HG03432 (cell line): ENCODE measurements at regions not wholly inside any gene's neighbourhood (a gene's known extent, or its start where the extent isn't known, plus 50 kb on each side); places are given as distances from the start of the nearest gene placed in this dataset.
A peak's percentile ranks its signal among the peaks of the same experiment; 100 is the strongest.
"Not testable (repeated sequence)": the region's sequence is repeated elsewhere in the genome, so short reads cannot be mapped to it uniquely, and the experiment has no call there.

Experiments
- ATAC-seq: cut with Tn5 transposase; IDR thresholded peaks from one replicate; pipeline ENCODE4 v1.9.1; 2021; ENCODE audit warnings: mild to moderate bottlenecking, moderate library complexity; ENCODE audit not compliant: unreplicated experiment

DNA sequence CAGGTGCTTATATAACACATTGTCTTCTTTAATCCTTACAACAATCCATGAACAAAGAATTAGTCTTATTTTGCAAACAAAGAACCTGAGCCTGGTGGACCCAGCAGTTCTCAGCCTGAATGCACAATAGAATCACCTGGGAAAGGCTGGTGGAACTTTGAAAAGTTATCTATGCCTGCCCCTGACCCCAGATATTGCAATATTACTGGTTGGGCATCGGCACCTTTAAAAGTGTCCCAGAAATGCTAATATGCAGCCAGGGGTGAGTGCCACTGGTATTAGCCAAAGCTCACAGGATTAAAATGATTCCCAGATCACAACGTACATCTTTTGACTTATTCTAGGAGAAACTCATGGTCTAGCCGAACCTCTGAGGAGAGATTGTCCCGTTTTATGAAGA is 268.8 kb downstream of the KLF5 start:
- no peak for ATAC-seq

DNA sequence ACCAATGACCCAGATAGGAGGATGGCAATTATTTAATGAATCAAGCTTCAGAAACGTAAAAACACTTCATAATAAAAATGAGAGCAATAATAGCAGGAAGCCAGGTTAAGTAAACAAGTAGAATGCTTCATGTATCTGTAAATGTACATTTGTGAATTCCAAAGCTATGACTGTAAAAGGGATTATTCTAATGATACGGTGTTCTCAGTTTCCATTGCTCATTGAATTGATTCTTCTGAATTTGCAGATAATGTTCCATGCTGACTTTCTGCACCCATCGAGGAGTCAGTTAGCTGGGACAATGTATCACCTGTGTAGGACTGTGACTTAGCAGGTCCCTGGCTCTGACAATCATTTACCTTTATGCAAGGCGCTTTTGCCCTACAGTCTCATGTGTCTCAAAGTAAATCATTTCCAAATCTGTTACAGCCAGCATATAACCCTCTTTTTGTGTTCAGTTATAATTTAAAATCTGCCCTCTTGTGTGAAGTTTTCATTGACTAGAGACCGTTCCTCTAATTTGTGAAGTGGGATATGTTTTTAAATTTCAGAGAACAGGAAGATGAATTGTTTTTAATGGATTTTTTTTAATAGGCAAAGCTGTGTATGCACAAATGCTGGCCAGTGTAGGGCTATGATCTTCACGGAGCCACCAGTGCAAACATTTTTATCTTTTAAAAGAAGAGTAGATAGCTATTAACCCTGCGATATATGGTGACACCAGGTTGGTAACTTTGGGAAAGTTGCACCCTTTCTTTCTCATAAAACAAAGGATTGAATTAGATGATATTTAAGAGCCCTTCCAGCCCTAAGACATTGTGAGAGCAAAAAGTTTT is 267.1 kb downstream of the KLF5 start:
- peak; percentile 72 for ATAC-seq

- no peak for ATAC-seq
These were observed 266.3 kb downstream of the KLF5 start for GRCh38 chr13:73324842-73325722.

DNA sequence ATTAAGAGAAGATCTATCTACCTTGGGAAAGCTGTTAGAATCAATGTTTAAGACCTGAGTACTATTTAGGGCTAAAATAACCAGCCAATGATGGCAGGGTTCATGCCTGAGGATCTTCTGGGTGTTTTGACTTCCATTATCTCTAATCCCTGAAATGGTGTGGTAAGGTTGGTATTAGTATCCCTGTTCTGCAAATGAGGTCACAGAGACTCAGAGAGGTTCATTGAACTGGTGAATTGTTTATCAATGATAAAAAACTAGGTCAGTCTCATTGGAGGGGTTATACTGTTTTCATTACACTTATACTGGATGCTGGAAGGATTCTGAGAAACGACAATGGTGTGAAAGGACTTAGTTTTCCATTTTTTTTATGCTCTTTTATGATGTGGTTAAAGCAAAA is 264.8 kb downstream of the KLF5 start:
- ATAC-seq, result no peak

GRCh38 chr13:73321043-73321442 is 262.2 kb downstream of the KLF5 start:
- peak; percentile 59 for ATAC-seq

- no peak for ATAC-seq
These were observed 258.3 kb downstream of the KLF5 start for GRCh38 chr13:73317140-73317539.

DNA sequence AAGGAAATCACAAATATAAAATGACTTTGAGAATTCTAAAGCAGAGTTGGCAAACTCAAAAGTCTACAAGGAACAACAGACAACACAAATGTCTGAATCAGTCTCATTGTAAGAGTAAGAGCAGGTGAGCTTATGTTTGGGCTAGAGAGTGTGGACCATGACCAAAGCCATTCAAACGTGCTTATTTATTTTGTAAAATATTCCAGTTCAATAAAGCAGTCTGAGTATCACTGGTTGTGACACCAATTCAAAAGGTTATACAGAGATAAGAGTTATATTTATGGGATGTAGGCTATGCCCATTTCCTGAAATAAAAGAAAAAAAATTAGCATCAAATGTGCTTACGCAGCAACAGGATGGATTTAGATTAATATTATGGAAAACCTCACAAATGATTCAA is 251.6 kb downstream of the KLF5 start:
- ATAC-seq, result no peak

DNA sequence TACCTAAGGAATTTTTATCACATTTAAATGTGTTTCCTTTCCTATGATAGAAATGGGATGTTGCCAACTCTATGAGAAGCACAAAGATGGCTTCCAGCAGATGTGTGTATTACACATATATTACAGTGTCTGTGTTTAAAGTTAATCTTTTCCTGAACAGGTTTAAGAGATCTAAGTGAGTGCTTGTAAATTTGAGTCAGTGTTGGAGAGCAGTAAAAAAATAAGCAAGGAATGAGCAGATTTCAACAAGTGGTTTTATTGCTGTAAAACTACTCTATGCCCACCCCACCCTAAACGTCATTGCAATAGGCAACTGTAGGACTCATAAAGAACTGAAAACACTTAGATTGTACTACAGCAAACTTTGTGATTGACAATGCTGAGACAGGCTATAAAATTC is 248.7 kb downstream of the KLF5 start:
- ATAC-seq, result no peak

DNA sequence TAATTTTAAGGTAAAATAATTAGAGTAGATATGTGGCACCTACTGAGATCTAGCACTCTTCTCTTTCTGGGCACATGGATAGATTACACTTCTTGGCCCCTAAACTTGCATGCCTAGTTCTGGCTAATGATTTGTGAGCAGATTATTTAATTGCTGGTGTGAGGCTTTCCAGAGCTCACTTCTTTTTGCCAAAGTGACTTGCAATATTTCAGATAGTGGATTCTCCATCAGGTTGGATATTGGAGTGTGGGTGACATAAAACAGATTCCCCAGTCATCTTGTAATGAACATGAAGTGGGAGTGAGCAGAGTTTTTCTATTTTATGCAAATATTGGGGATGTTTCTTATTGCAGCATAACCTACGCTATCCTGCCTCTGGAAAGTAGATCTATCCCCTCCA is 247.9 kb downstream of the KLF5 start:
- no peak for ATAC-seq

- peak; percentile 57 for ATAC-seq
These were observed 245.6 kb downstream of the KLF5 start for GRCh38 chr13:73304442-73304841.

GRCh38 chr13:73303851-73304250 is 245.0 kb downstream of the KLF5 start:
- no peak for ATAC-seq

- ATAC-seq, result not testable (repeated sequence)
These were observed 242.8 kb downstream of the KLF5 start for GRCh38 chr13:73301622-73302021.

DNA sequence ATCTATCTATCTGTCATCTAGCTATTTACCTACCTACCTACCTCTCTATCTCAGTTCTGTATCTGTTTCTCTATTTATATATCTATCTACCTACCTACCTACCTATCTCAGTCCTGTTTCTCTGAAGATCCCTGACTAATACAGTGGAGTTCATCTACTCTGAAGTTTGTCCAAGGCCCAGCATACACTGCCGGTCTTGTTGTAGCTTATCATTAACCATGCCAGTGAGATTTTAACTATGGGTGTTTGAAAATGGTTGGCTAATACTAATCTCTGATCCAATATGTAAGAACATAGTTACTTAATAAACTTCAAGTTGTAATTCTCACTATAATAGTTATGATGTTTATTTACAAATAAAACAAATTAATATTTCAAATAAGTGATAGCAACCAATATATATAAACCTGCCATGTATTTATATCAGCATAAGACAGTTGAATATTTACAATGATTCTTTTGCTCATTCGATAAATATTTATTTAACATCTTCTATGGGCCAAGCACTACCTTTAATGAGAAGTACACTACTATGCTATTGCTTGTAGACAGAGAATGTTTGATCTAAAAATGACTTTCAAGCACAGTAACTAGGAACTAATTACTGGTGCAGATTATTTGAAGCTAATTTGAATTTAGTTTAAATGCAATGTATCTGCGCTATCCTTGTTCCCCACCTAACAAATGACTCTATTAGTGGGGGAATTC is 242.1 kb downstream of the KLF5 start:
- ATAC-seq, result no peak

- no peak for ATAC-seq
These were observed 241.0 kb downstream of the KLF5 start for GRCh38 chr13:73299787-73300186.

GRCh38 chr13:73293913-73294523 is 235.2 kb downstream of the KLF5 start:
- no peak for ATAC-seq

GRCh38 chr13:73292127-73292526 is 233.3 kb downstream of the KLF5 start:
- ATAC-seq, result no peak

DNA sequence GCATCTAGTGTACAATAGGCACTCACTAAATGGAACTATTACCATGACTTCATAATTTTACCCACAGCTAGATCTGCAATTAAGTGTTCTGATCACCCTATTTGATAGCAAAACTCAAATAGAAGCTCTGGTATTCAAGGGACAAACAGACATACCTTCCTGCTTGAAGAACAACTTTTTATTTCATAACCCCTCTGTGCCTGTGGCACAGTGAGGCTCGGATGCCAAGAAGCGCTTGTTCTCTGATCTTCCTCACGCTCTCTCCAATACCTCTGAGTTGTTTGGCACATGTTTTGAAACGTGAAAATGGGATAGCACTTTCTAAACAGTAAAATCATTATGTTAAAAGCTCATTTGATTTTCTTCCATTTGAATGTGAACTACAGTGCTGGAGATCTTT is 232.0 kb downstream of the KLF5 start:
- no peak for ATAC-seq

- no peak for ATAC-seq
These were observed 229.8 kb downstream of the KLF5 start for GRCh38 chr13:73288596-73288995.

- no peak for ATAC-seq
These were observed 229.0 kb downstream of the KLF5 start for GRCh38 chr13:73287831-73288230.

- ATAC-seq, result no peak
These were observed 228.3 kb downstream of the KLF5 start for GRCh38 chr13:73286942-73287620.
